Natural killer cell (primary cell): ENCODE measurements at regions not wholly inside any gene's neighbourhood (a gene's known extent, or its start where the extent isn't known, plus 50 kb on each side); places are given as distances from the start of the nearest gene placed in this dataset.

Experiments
- ATAC-seq, 3 donors: fragments of 150-1000 bp in 2 of 3; fragments of 200-7000 bp in 1 of 3; cut with Tn5 transposase; 1 replicate in 1 of 3; 2 replicates in 2 of 3; pipeline ENCODE4 v1.10.0; 2021; ENCODE audit warnings: mild to moderate bottlenecking in 2 of 3, moderate library complexity in 2 of 3
- DNase-seq, 2 donors: peaks; one replicate each; pipeline versions ENCODE4 v3.0.0 to v3.0.0-alpha.2; 2013 to 2021; ENCODE audit warnings: mixed read lengths in 1 of 2
- H3K27ac ChIP-seq: one replicate; pipeline ENCODE4 v1.5.1; 2013; ENCODE audit warnings: mild to moderate bottlenecking, low read length
- H3K27me3 ChIP-seq: one replicate; pipeline ENCODE4 v1.6.1; 2013; ENCODE audit warnings: low read length; ENCODE audit not compliant: control insufficient read depth, insufficient read depth
- H3K36me3 ChIP-seq: one replicate; pipeline ENCODE4 v1.6.1; 2013; ENCODE audit warnings: low read length; ENCODE audit not compliant: control insufficient read depth, insufficient read depth
- H3K4me1 ChIP-seq: one replicate; pipeline ENCODE4 v1.6.1; 2013; ENCODE audit warnings: low read length; ENCODE audit not compliant: control insufficient read depth, insufficient read depth
- H3K4me3 ChIP-seq: one replicate; pipeline ENCODE4 v1.5.1; 2013; ENCODE audit warnings: low read length
- H3K9me3 ChIP-seq: one replicate; pipeline ENCODE4 v1.6.1; 2013; ENCODE audit warnings: low read length; ENCODE audit not compliant: control insufficient read depth, insufficient read depth
- H3K27ac Mint-ChIP-seq, 2 donors: one replicate each; pipeline ENCODE4 v1.8.0; 2022; ENCODE audit warnings: mild to moderate bottlenecking in 2 of 2, mixed read lengths in 2 of 2, moderate library complexity in 1 of 2
- H3K27me3 Mint-ChIP-seq, 2 donors: one replicate each; pipeline ENCODE4 v1.8.0; 2022; ENCODE audit warnings: low read depth in 2 of 2, mixed read lengths in 2 of 2
- H3K36me3 Mint-ChIP-seq: one replicate; pipeline ENCODE4 v1.8.0; 2022; ENCODE audit warnings: mixed read lengths
- H3K4me1 Mint-ChIP-seq, 2 donors: one replicate each; pipeline ENCODE4 v1.8.0; 2022; ENCODE audit warnings: mixed read lengths in 2 of 2
- H3K4me3 Mint-ChIP-seq: one replicate; pipeline ENCODE4 v1.8.0; 2022; ENCODE audit warnings: mild to moderate bottlenecking, moderate library complexity, mixed read lengths
- H3K9me3 Mint-ChIP-seq, 2 donors: one replicate each; pipeline ENCODE4 v1.8.0; 2022; ENCODE audit warnings: mixed read lengths in 2 of 2
- CTCF ChIP-seq: fragments of 200-600 bp; IDR thresholded peaks from one replicate; pipeline ENCODE4 v1.8.0; 2022; ENCODE audit warnings: antibody characterized with exemption
- WGBS: methylation state at CpG from one replicate; pipeline ENCODE4 v1.1.7; 2013; ENCODE audit warnings: missing lambda C conversion rate; ENCODE audit not compliant: insufficient coverage; 5-methylcytosine and 5-hydroxymethylcytosine counted together
- intact Hi-C: fragments of 100-400 bp; cut with micrococcal nuclease; formaldehyde crosslinking; loops from one replicate; pipeline ENCODE4 v1.14.2; 2022

DNA sequence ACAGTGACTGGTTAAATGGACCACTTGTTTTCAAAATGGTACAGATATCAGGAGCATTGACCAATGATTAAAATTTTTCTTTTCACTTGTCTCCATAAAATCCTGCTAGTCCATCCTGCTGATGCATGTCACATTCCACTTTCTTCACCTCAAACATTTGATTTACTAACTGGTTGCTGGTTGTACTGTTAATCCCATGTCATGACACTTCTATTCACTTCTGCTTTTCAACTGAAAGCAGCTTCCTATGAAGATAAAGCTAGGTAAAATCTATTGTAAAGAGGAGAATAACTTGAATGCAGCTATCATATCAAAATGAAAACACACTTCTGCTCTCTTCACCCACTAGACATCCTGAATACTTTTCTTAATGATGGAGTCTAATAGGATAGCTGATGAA lies 149.6 kb upstream of the OTX2 start:
- no peak for DNase-seq
- no peak for ATAC-seq
- H3K36me3 Mint-ChIP-seq, result no peaks in the 10 kb centered on the region
- no peak overlapping the region for H3K27ac Mint-ChIP-seq
- H3K27me3 ChIP-seq, result no peaks in the 10 kb centered on the region
- no peak overlapping the region for H3K4me3 ChIP-seq
- no peak overlapping the region for H3K4me3 Mint-ChIP-seq
- H3K4me1 ChIP-seq, result no peaks in the 10 kb centered on the region
- no peaks in the 10 kb centered on the region for H3K36me3 ChIP-seq
- H3K27me3 Mint-ChIP-seq, result peaks cover 0 to 4% of the 10 kb centered on the region in 2 donors
- intact Hi-C loops, result no loop called here
- H3K27ac ChIP-seq, result no peak overlapping the region
- H3K4me1 Mint-ChIP-seq, result no peaks in the 10 kb centered on the region
- no peaks in the 10 kb centered on the region for H3K9me3 Mint-ChIP-seq
- no peak for TF ChIP-seq CTCF
- H3K9me3 ChIP-seq, result peaks cover under 1% of the 10 kb centered on the region

- Histone ChIP-seq H3K27ac (no peak overlapping the region), H3K36me3 (no peaks in the 10 kb centered on the region), H3K9me3 (no peaks in the 10 kb centered on the region), H3K4me1 (no peaks in the 10 kb centered on the region), H3K27me3 (no peaks in the 10 kb centered on the region), H3K4me3 (no peak overlapping the region)
- no peak for TF ChIP-seq CTCF
- no peak for ATAC-seq
- no peaks in the 10 kb centered on the region for H3K4me1 Mint-ChIP-seq
- no peak overlapping the region for H3K4me3 Mint-ChIP-seq
- no peak overlapping the region for H3K27ac Mint-ChIP-seq
- no peaks in the 10 kb centered on the region for H3K36me3 Mint-ChIP-seq
- peaks cover 0 to 4% of the 10 kb centered on the region in 2 donors for H3K27me3 Mint-ChIP-seq
- DNase-seq, result no peak
- no peaks in the 10 kb centered on the region for H3K9me3 Mint-ChIP-seq
- intact Hi-C loops, result no loop called here
Measured at GRCh38 chr14:56959121-56959520, 148.8 kb upstream of the OTX2 start.

DNA sequence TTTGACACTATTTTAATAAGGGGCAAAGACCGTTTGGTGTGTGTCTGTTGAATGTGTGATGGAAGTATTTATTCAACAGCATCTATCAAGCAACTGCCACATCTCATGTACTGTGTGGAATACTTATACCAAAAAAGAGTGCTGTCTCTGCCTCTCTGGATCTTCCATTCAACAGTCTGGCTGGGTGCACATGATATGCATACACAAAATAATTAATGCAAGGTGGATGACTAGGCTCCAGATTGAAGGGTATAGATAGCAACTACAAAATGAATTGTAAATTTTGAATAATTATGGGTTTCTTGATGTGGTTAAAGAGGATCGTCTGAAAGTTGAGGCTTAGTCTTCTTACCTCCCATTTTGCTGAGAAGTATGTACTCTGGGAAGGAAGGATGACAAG lies 145.9 kb upstream of the OTX2 start:
- TF ChIP-seq CTCF, result no peak
- no peaks in the 10 kb centered on the region for H3K27me3 ChIP-seq
- 50% methylated on average over 1 of the region's 2 CpGs for WGBS
- intact Hi-C loops, result no loop called here
- no peaks in the 10 kb centered on the region for H3K36me3 ChIP-seq
- Mint-ChIP-seq H3K4me3 (no peak overlapping the region), H3K4me1 (no peaks in the 10 kb centered on the region), H3K27ac (no peak overlapping the region), H3K27me3 (peaks cover 0 to 4% of the 10 kb centered on the region in 2 donors), H3K36me3 (no peaks in the 10 kb centered on the region), H3K9me3 (no peaks in the 10 kb centered on the region)
- no peaks in the 10 kb centered on the region for H3K4me1 ChIP-seq
- H3K9me3 ChIP-seq, result no peaks in the 10 kb centered on the region
- no peak overlapping the region for H3K4me3 ChIP-seq
- no peak for DNase-seq
- ATAC-seq, result peak in 1 of 3 donors; percentile 27
- no peak overlapping the region for H3K27ac ChIP-seq

GRCh38 chr14:56955745-56956144 lies 145.5 kb upstream of the OTX2 start:
- H3K9me3 Mint-ChIP-seq, result no peaks in the 10 kb centered on the region
- TF ChIP-seq CTCF, result no peak
- H3K27ac ChIP-seq, result no peak overlapping the region
- no peaks in the 10 kb centered on the region for H3K4me1 Mint-ChIP-seq
- H3K27me3 Mint-ChIP-seq, result peaks cover 0 to 4% of the 10 kb centered on the region in 2 donors
- no peaks in the 10 kb centered on the region for H3K9me3 ChIP-seq
- H3K4me1 ChIP-seq, result no peaks in the 10 kb centered on the region
- H3K36me3 ChIP-seq, result no peaks in the 10 kb centered on the region
- WGBS, result 88% methylated on average over 1 of the region's 3 CpGs
- intact Hi-C loops, result no loop called here
- ATAC-seq, result peak in 1 of 3 donors; percentile 24
- H3K36me3 Mint-ChIP-seq, result no peaks in the 10 kb centered on the region
- no peak overlapping the region for H3K4me3 Mint-ChIP-seq
- DNase-seq, result no peak
- H3K4me3 ChIP-seq, result no peak overlapping the region
- no peaks in the 10 kb centered on the region for H3K27me3 ChIP-seq
- no peak overlapping the region for H3K27ac Mint-ChIP-seq
